GM18858 (cell line): ENCODE measurements at regions not wholly inside any gene's neighbourhood (a gene's known extent, or its start where the extent isn't known, plus 50 kb on each side); places are given as distances from the start of the nearest gene placed in this dataset.
"Not testable (repeated sequence)": the region's sequence is repeated elsewhere in the genome, so short reads cannot be mapped to it uniquely, and the experiment has no call there.

Experiments used
- ATAC-seq: cut with Tn5 transposase; IDR thresholded peaks from one replicate; pipeline ENCODE4 v1.9.1; 2021; ENCODE audit not compliant: unreplicated experiment

DNA sequence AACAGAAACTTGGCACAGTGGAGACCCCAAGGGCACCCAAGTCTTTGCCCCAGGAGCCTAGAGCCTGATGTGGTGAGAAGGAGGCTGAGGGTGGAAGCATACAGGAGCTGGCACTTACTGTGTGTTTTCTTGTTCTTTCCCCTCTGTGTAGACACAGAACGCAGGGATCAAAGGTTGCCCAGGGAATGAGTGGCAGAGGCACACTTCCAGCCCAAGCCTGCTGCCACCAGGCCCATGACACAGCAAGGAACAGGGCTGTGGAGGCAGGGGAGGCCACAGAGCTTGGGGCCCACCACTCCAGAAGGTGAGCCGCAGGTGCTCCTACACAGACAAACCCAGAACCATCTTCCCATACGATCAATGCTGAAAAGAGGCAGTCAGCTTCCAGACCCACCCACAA, 73.9 kb upstream of the S1PR3 start:
- ATAC-seq: no peak

GRCh38 chr9:88918537-88918936, 72.7 kb upstream of the S1PR3 start:
- not testable (repeated sequence) for ATAC-seq

DNA sequence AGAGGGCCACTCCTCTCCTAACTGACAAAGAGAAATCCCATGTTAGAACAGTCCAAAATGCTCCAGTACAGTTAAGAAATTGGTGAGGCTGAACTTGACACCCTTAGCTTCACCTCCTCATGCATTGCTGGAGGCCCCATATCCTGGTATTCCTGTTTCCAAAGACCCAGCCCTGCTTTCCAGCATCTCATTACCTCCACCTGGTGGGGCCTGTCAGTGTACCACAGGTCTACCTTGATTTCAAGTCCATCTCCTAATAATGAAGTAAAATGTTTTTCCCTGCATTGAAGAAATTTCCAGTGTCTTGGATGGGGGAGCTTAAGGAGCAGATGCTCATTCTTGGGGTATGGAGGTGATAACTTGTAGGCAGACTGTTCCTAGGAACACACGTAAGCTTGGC, 70.6 kb upstream of the S1PR3 start:
- ATAC-seq: no peak

DNA sequence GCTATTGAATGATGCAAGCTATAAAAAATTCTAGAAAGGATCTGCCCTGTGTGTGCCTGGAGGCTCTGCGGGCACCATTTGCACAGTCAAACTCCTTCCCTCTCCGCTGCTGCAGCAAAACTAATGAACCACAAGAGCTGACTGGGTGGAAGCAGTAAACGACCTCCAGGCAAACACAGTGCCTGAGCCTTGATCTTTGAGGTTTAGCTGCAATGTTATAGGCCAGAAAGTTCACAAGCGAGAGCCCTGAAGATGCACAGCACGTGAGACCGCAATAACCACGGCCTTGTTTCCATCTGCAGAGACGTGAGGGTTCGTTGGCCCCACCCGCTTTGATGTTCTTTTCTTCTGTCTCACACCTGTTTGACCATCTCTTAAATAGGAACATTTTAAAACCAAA, 69.2 kb upstream of the S1PR3 start:
- no peak for ATAC-seq

- ATAC-seq: no peak
Measured at GRCh38 chr9:88923092-88923491, 68.2 kb upstream of the S1PR3 start.

DNA sequence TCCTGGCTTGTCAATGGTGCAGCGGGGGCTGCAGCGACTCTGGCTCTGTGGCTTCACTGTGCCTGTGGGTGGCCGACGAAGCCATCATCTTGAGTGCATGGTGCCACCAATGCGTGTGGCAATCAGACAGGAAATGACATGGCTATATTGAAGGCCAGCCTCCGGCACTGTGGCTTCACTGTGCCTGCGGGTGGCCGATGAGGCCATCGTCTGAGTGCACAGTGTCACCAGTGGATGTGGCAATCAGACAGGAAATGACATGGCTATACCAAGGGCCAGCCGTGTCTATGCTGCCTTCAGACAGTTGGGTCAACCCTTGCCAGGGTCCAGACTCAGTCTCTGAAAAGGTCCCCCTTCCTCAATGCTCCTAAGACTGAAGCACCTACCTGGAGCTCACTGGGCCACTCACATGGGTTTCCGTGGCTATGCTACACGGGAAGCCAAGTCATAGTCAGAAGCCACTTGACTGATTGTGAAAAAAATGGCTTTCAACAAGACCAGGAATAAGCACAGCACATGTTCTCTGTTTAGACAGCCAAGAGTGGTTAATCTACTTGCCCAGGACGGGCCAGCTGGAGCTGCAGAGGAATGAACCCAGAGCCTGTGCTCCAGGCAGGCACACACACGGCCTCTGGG, 67.5 kb upstream of the S1PR3 start:
- ATAC-seq: no peak

DNA sequence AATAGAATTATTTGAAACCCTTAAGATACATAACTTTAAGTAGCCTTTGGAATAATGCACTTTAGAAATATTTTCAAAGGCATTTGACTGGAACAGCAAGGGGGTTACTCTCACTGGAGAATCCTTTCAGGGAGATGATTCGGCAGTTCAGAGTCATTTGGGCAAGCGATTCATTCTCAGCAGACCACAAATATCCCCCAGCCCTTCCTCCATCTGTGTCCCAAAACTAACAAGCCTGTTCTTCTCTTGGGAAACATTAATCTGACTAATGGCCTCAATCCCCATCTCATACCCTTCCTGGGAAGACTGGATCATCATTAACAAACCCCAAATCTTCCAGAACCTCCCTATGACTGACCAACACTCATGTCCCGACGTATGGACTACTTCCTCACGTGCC, 65.8 kb upstream of the S1PR3 start:
- ATAC-seq: no peak

DNA sequence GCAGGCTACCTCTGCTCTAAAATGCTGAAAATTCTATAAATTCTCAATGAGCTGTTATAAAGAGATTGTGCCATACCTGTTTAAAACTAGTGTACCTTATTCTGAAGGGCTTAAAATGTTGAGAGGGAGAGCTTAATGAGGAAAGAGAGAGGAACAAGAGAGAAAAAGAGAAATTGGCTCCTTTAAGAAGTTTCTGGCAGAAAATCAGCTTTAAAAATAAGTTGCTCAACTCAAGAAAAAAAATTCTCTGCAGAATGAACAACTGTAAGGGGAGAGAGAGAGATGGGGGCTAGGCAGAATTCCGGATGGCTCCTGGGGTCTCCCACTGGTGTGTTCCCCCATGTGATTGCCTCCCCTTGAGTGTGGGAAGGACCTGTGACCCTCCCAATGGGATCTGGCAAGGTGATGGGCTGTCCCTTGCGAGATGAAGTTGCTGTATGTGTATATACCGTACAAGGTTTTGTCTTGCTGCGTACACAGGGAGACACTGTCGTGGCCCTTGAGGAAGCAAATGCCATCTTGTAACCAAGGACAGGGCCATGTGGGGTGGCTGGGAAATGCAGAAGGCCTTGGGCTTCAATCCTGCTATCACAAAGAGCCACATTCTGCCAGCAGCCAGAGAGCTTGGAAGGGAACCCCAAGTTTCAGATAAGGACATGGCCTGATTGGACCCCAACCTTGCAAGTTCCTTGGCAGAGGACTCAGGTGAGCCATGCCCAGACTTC, 64.3 kb upstream of the S1PR3 start:
- ATAC-seq: no peak

DNA sequence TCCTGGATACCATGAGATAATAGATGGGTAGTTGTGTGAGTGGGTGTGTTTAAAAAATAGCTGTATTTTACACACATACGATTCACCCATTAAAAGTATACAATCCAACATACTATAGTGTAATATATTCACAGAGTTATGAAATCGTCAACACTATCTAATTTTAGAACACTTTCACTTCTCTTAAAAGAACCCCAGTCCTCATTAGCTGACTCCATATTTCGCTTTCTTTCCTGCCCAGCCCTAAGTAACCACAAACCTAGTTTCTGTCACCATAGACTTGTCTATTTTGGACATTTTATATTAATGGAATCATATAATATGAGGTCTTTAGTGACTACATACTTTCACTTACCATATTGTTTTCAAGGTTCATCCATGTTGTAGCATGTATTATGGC, 63.8 kb upstream of the S1PR3 start:
- ATAC-seq: peak; percentile 77

GRCh38 chr9:88930716-88931115, 60.6 kb upstream of the S1PR3 start:
- no peak for ATAC-seq

DNA sequence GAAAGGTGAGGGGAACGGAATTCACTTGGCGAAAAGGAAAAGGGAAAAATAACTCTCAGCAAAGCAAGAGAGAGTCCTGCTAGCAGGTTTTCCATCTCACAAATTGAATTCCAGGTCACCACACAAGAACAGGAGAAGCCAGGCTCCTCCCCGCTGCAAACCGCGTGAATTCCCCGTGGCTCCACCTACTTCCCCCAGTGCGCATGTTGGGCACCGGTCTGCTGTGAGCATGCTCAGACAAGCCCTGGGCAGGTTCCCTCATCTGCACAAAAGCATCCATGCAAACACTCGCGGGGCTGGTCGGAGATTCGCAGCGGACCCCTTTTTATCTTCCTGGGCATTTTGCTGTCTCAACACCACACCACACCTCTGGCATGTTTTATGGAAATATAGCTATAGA, 58.5 kb upstream of the S1PR3 start:
- ATAC-seq: no peak

DNA sequence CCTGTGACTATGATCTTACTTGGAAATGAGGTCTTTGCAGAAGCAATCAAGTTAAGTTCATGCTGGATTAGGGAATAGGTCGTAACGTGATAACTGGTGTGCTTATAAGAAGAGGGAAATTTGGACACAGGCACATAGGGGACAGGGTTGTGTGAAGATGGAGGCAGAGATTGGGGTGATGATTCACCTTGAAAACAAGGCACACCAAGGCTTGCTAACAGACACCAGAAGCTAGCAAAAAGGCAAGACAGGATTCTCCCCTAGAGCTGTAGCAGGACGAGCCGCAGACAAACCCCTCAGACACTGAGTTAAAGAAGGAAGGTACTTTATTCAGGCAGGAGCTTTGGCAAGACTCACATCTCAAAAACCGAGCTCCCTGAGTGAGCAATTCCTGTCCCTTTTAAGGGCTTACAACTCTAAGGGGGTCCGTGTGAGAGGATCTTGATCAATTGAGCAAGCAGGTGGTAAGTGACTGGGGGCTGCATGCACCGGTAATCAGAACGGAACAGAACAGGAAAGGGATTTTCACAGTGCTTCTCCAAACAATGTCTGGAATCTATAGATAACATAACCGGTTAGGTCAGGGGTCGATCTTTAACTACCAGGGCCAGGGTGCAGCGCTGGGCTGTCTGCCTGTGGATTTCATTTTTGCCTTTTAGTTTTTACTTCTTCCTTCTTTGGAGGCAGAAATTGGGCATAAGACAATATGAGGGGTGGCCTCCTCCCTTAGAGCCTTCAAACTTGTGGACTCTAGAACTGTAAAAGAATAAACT, 57.5 kb upstream of the S1PR3 start:
- ATAC-seq: no peak

DNA sequence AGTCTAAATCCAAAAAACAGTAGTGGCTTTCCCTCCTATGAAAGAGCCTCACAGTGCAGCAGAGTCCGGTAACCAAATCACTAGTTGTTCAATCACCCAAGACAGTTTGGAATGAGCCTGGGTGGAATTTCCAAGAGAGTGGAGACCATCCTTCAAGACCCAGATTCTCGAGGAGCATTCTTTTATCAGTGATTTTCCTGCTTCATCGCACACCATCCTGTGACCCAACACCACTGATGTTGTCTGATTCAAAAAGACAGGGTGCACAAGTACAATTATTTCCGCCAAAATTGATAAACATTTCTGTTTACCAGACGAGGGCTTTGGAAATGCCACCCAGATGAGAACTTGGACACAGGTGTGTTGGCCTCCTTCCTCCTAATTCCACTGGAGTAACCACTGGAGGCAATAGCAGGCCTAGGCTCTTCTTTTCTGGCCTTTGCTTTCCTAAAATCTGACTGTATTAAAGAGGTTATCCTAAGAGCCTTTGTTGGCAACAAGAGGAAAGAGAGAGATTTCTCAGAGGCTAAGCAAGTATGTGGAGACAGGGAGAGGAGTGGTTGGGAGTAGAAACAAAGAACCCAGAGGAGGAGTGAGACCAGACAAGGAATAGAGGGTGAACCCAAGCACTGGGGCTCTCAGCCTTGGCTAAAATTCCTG, 56.3 kb upstream of the S1PR3 start:
- ATAC-seq: no peak

GRCh38 chr9:88936132-88936531, 55.1 kb upstream of the S1PR3 start:
- ATAC-seq: no peak

- ATAC-seq: no peak
Measured at GRCh38 chr9:88936668-88937067, 54.6 kb upstream of the S1PR3 start.

- no peak for ATAC-seq
Measured at GRCh38 chr9:88937248-88937647, 54.0 kb upstream of the S1PR3 start.

DNA sequence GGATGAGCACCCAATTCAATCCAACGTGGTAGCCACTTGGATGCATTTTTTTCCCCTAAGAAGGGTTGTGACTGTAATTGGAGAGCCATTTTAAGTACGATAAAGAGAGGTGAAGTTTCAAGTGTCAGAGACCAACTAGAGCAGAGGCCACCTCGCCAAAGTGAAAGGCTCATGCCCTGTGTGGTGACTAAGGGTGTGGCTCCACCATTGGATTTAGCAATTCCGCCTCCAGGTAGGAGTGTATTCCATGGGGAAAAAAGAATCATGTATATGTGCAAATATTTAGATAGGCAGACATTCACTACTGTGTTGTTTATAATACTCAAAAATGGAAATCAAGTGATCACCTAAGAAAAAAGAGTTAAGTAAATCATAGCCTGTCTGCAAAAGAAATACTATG, 53.1 kb upstream of the S1PR3 start:
- ATAC-seq: no peak
